Effector CD8-positive, alpha-beta T cell (primary cell): ENCODE measurements at regions not wholly inside any gene's neighbourhood (a gene's known extent, or its start where the extent isn't known, plus 50 kb on each side); places are given as distances from the start of the nearest gene placed in this dataset.
"Not testable (repeated sequence)": the region's sequence is repeated elsewhere in the genome, so short reads cannot be mapped to it uniquely, and the experiment has no call there.

Source experiments
- DNase-seq: peaks from one replicate; lab custom pipeline; 2025; lab: John Stamatoyannopoulos, UW

- DNase-seq, result not testable (repeated sequence)
Measured at GRCh38 chr1:239992566-239992965, 99.1 kb upstream of the FMN2 start.

GRCh38 chr1:239993366-239993765 is 98.3 kb upstream of the FMN2 start:
- no peak for DNase-seq

- DNase-seq, result no peak
Measured at GRCh38 chr1:239995281-239995680, 96.4 kb upstream of the FMN2 start.

- no peak for DNase-seq
Measured at GRCh38 chr1:239997160-239997514, 94.5 kb upstream of the FMN2 start.

GRCh38 chr1:239997515-239998311 is 94.0 kb upstream of the FMN2 start:
- DNase-seq, result no peak

- no peak for DNase-seq
Measured at GRCh38 chr1:239998312-239998649, 93.4 kb upstream of the FMN2 start.

GRCh38 chr1:239999170-239999569 is 92.5 kb upstream of the FMN2 start:
- DNase-seq, result no peak

GRCh38 chr1:240000634-240001033 is 91.0 kb upstream of the FMN2 start:
- no peak for DNase-seq

GRCh38 chr1:240001177-240001740 is 90.4 kb upstream of the FMN2 start:
- no peak for DNase-seq

- DNase-seq, result no peak
Measured at GRCh38 chr1:240004086-240004749, 87.5 kb upstream of the FMN2 start.

GRCh38 chr1:240005997-240006650 is 85.6 kb upstream of the FMN2 start:
- no peak for DNase-seq

- no peak for DNase-seq
Measured at GRCh38 chr1:240008298-240008697, 83.4 kb upstream of the FMN2 start.

GRCh38 chr1:240014051-240014450 is 77.6 kb upstream of the FMN2 start:
- no peak for DNase-seq

- no peak for DNase-seq
Measured at GRCh38 chr1:240018617-240019016, 73.1 kb upstream of the FMN2 start.

GRCh38 chr1:240019524-240019923 is 72.2 kb upstream of the FMN2 start:
- no peak for DNase-seq

- DNase-seq, result no peak
Measured at GRCh38 chr1:240020871-240021270, 70.8 kb upstream of the FMN2 start.

GRCh38 chr1:240021709-240022108 is 70.0 kb upstream of the FMN2 start:
- DNase-seq, result no peak

GRCh38 chr1:240027059-240027462 is 64.6 kb upstream of the FMN2 start:
- DNase-seq, result no peak

GRCh38 chr1:240029418-240029817 is 62.3 kb upstream of the FMN2 start:
- DNase-seq, result no peak

GRCh38 chr1:240030236-240030635 is 61.4 kb upstream of the FMN2 start:
- DNase-seq, result no peak

GRCh38 chr1:240031009-240031408 is 60.7 kb upstream of the FMN2 start:
- no peak for DNase-seq

- DNase-seq, result no peak
Measured at GRCh38 chr1:240031414-240031813, 60.3 kb upstream of the FMN2 start.

GRCh38 chr1:240033406-240033805 is 58.3 kb upstream of the FMN2 start:
- no peak for DNase-seq
